ENCODE measurements at regions not wholly inside any gene's neighbourhood (a gene's known extent, or its start where the extent isn't known, plus 50 kb on each side); places are given as distances from the start of the nearest gene placed in this dataset.

GRCh38 chr12:5369298-5369697, 62.6 kb upstream of the NTF3 start:
- Mint-ChIP-seq H3K36me3 (ENCODE audit: low read depth) (no peaks in the 10 kb centered on the region), H3K27ac (no peak overlapping the region), H3K9me3 (no peaks in the 10 kb centered on the region), H3K4me1 (peaks cover 9% of the 10 kb centered on the region), H3K4me3 (no peak overlapping the region), H3K27me3 (ENCODE audit: insufficient read depth, low read depth, poor library complexity) (no peaks in the 10 kb centered on the region)
- Histone ChIP-seq H2AFZ (no peak overlapping the region), H4K20me1 (replicated peaks; ENCODE audit: insufficient read depth) (no peaks in the 10 kb centered on the region), H3K27me3 (ENCODE audit: insufficient read depth) (no peaks in the 10 kb centered on the region), H3F3A (replicated peaks; ENCODE audit: low read depth) (no peaks in the 10 kb centered on the region), H3K27ac (ENCODE audit: low read depth) (no peak overlapping the region), H3K4me1 (ENCODE audit: insufficient read depth) (peaks cover 9% of the 10 kb centered on the region), H3K36me3 (ENCODE audit: insufficient read depth) (0 out of 2 replicates have a peak, but pooled peaks cover 3% of the 10 kb centered on the region), H3K79me2 (replicated peaks; ENCODE audit: insufficient read depth) (no peaks in the 10 kb centered on the region), H3K9me2 (ENCODE audit: insufficient read depth) (no peaks in the 10 kb centered on the region), H3K4me2 (no peak overlapping the region), H3K4me3 (no peak overlapping the region)
- no peak for ATAC-seq
- no peak for TF ChIP-seq POLR2AphosphoS5 (IDR thresholded peaks at IDR 0.05; ENCODE audit: low read depth)
- TF ChIP-seq CREB1 (CRISPR knock-in tag; IDR thresholded peaks at IDR 0.05; ENCODE audit: low read depth): no peak
- no peak for DNase-seq (ENCODE audit: low spot score)

GRCh38 chr12:5371631-5372030, 60.3 kb upstream of the NTF3 start:
- H2AFZ ChIP-seq: no peak overlapping the region
- ATAC-seq (no peak), DNase-seq (ENCODE audit: low spot score) (no peak)
- no peaks in the 10 kb centered on the region for H3F3A ChIP-seq (replicated peaks; ENCODE audit: low read depth)
- Mint-ChIP-seq H3K27ac (no peak overlapping the region), H3K4me1 (peaks cover 9% of the 10 kb centered on the region), H3K4me3 (no peak overlapping the region), H3K9me3 (no peaks in the 10 kb centered on the region), H3K27me3 (ENCODE audit: insufficient read depth, low read depth, poor library complexity) (no peaks in the 10 kb centered on the region), H3K36me3 (ENCODE audit: low read depth) (no peaks in the 10 kb centered on the region)
- no peaks in the 10 kb centered on the region for H3K27me3 ChIP-seq (ENCODE audit: insufficient read depth)
- no peaks in the 10 kb centered on the region for H3K9me2 ChIP-seq (ENCODE audit: insufficient read depth)
- no peaks in the 10 kb centered on the region for H4K20me1 ChIP-seq (replicated peaks; ENCODE audit: insufficient read depth)
- no peaks in the 10 kb centered on the region for H3K36me3 ChIP-seq (ENCODE audit: insufficient read depth)
- H3K4me2 ChIP-seq: no peak overlapping the region
- no peak overlapping the region for H3K4me3 ChIP-seq
- no peak overlapping the region for H3K27ac ChIP-seq (ENCODE audit: low read depth)
- H3K79me2 ChIP-seq (replicated peaks; ENCODE audit: insufficient read depth): no peaks in the 10 kb centered on the region
- peaks cover 9% of the 10 kb centered on the region for H3K4me1 ChIP-seq (ENCODE audit: insufficient read depth)
- TF ChIP-seq EZH2 (IDR thresholded peaks at IDR 0.05; ENCODE audit: low read depth, unreplicated experiment) (no peak), CTCF (conservative IDR thresholded peaks at IDR 0.05; ENCODE audit: low read depth in 2 of 2) (no peak), ZNF114 (CRISPR knock-in tag; IDR thresholded peaks at IDR 0.05) (no peak)

- no peak for TF ChIP-seq ETS1 (IDR thresholded peaks at IDR 0.05)
- Mint-ChIP-seq H3K9me3 (no peaks in the 10 kb centered on the region), H3K36me3 (ENCODE audit: low read depth) (no peaks in the 10 kb centered on the region), H3K4me1 (peaks cover 9% of the 10 kb centered on the region), H3K27me3 (ENCODE audit: insufficient read depth, low read depth, poor library complexity) (no peaks in the 10 kb centered on the region), H3K27ac (no peak overlapping the region), H3K4me3 (no peak overlapping the region)
- Histone ChIP-seq H3K27me3 (ENCODE audit: insufficient read depth) (no peaks in the 10 kb centered on the region), H3K4me1 (ENCODE audit: insufficient read depth) (peaks cover 9% of the 10 kb centered on the region), H3K4me2 (no peak overlapping the region), H3K4me3 (no peak overlapping the region), H3K79me2 (replicated peaks; ENCODE audit: insufficient read depth) (no peaks in the 10 kb centered on the region), H4K20me1 (replicated peaks; ENCODE audit: insufficient read depth) (no peaks in the 10 kb centered on the region), H3K9me2 (ENCODE audit: insufficient read depth) (no peaks in the 10 kb centered on the region), H2AFZ (no peak overlapping the region), H3F3A (replicated peaks; ENCODE audit: low read depth) (no peaks in the 10 kb centered on the region), H3K27ac (ENCODE audit: low read depth) (no peak overlapping the region), H3K36me3 (ENCODE audit: insufficient read depth) (no peaks in the 10 kb centered on the region)
- DNase-seq (ENCODE audit: low spot score) (no peak), ATAC-seq (no peak)
These were observed 57.2 kb upstream of the NTF3 start for GRCh38 chr12:5374713-5375112.
